HG03460 (cell line): ENCODE measurements at regions not wholly inside any gene's neighbourhood (a gene's known extent, or its start where the extent isn't known, plus 50 kb on each side); places are given as distances from the start of the nearest gene placed in this dataset.
"Not testable (repeated sequence)": the region's sequence is repeated elsewhere in the genome, so short reads cannot be mapped to it uniquely, and the experiment has no call there.

Experiments used
- ATAC-seq: cut with Tn5 transposase; IDR thresholded peaks from one replicate; pipeline ENCODE4 v1.9.1; 2021; ENCODE audit not compliant: unreplicated experiment

- no peak for ATAC-seq
Measured at GRCh38 chr5:86500947-86501346, 116.8 kb upstream of the COX7C start.

- no peak for ATAC-seq
Measured at GRCh38 chr5:86507574-86507973, 110.2 kb upstream of the COX7C start.

GRCh38 chr5:86510330-86510915 lies 107.3 kb upstream of the COX7C start:
- ATAC-seq = not testable (repeated sequence)

- no peak for ATAC-seq
Measured at GRCh38 chr5:86523718-86524117, 94.0 kb upstream of the COX7C start.

GRCh38 chr5:86525622-86526021 lies 92.1 kb upstream of the COX7C start:
- no peak for ATAC-seq

GRCh38 chr5:86526811-86527348 lies 90.9 kb upstream of the COX7C start:
- peak; percentile 56 for ATAC-seq

GRCh38 chr5:86532429-86532828 lies 85.3 kb upstream of the COX7C start:
- no peak for ATAC-seq

GRCh38 chr5:86536396-86536795 lies 81.3 kb upstream of the COX7C start:
- no peak for ATAC-seq

- ATAC-seq = no peak
Measured at GRCh38 chr5:86542532-86542931, 75.2 kb upstream of the COX7C start.

GRCh38 chr5:86546044-86546443 lies 71.7 kb upstream of the COX7C start:
- ATAC-seq = no peak

GRCh38 chr5:86546582-86546981 lies 71.2 kb upstream of the COX7C start:
- ATAC-seq = no peak

GRCh38 chr5:86554638-86555037 lies 63.1 kb upstream of the COX7C start:
- no peak for ATAC-seq

GRCh38 chr5:86557920-86558319 lies 59.8 kb upstream of the COX7C start:
- no peak for ATAC-seq

GRCh38 chr5:86565197-86565789 lies 52.4 kb upstream of the COX7C start:
- peak; percentile 76 for ATAC-seq

GRCh38 chr5:86566030-86566429 lies 51.7 kb upstream of the COX7C start:
- not testable (repeated sequence) for ATAC-seq
